HL-60 (cell line): ENCODE measurements at regions not wholly inside any gene's neighbourhood (a gene's known extent, or its start where the extent isn't known, plus 50 kb on each side); places are given as distances from the start of the nearest gene placed in this dataset.

Source experiments
- CTCF ChIP-seq: IDR thresholded peaks from one replicate; pipeline ENCODE4 v1.5.1; 2011; ENCODE audit warnings: low read length, control low read depth, inconsistent platforms; ENCODE audit not compliant: insufficient read depth
- GABPA ChIP-seq: IDR thresholded peaks from 2 replicates; pipeline ENCODE4 v1.6.1; 2012; ENCODE audit warnings: low read depth
- POLR2AphosphoS5 ChIP-seq: IDR thresholded peaks from 2 replicates; pipeline ENCODE4 v1.6.1; 2012; ENCODE audit warnings: low read depth
- REST ChIP-seq: IDR thresholded peaks from 2 replicates; pipeline ENCODE4 v1.6.1; 2012; ENCODE audit warnings: low read depth; ENCODE audit not compliant: insufficient replicate concordance
- SPI1 ChIP-seq: IDR thresholded peaks from 2 replicates; pipeline ENCODE4 v1.6.1; 2012; ENCODE audit warnings: low read depth, mild to moderate bottlenecking, borderline replicate concordance

GRCh38 chr20:11753155-11753554 is 164.5 kb upstream of the BTBD3 start:
- TF ChIP-seq CTCF (no peak), POLR2AphosphoS5 (no peak), REST (no peak), SPI1 (no peak), GABPA (no peak)
